GM12878 (cell line): ENCODE measurements at regions not wholly inside any gene's neighbourhood (a gene's known extent, or its start where the extent isn't known, plus 50 kb on each side); places are given as distances from the start of the nearest gene placed in this dataset.

Source experiments
- ATAC-seq: fragments of 200-7000 bp; cut with Tn5 transposase; 3 replicates; pipeline ENCODE4 v1.9.1; 2020; ENCODE audit warnings: mild to moderate bottlenecking, moderate library complexity
- BruUV-seq: library from RNA; stranded (reverse); fragments of 400-500 nt; replicated peaks from 2 replicates; lab custom pipeline; 2021; lab: Mats Ljungman, UMichigan
- CTCF ChIA-PET: fragments of 300-600 bp; sonication (Branson Sonifier 250); formaldehyde crosslinking; extraction: SDS; loops from one replicate; lab custom pipeline; 2021; ENCODE audit warnings: inconsistent platforms; lab: Yijun Ruan, JAX
- POLR2A ChIA-PET: fragments of 350-600 bp; formaldehyde crosslinking; extraction: SDS; loops from one replicate; lab custom pipeline; 2021; ENCODE audit warnings: inconsistent platforms; lab: Charles Lee
- RAD21 ChIA-PET: fragments of 300-600 bp; sonication (Branson Sonifier 250); formaldehyde crosslinking; loops from one replicate; lab custom pipeline; 2023; ENCODE audit warnings: antibody characterized with exemption; ENCODE audit not compliant: unreplicated experiment; lab: Charles Lee
- SMC1A ChIA-PET: fragments of 300-600 bp; sonication (Branson Sonifier 250); formaldehyde crosslinking; loops from one replicate; lab custom pipeline; 2023; ENCODE audit not compliant: unreplicated experiment, uncharacterized antibody; lab: Charles Lee
- DNase-seq: peaks from one replicate; pipeline ENCODE4 v3.0.0-alpha.2; 2011; ENCODE audit warnings: low read depth, low spot score
- FAIRE-seq: peaks from 3 replicates; lab custom pipeline; 2011; peaks lifted over from hg19 to GRCh38; lab: Jason Lieb, UNC
- H2AFZ ChIP-seq: 2 replicates; pipeline ENCODE4 v1.6.0; 2011; ENCODE audit warnings: low read depth, low read length, control low read depth; ENCODE audit not compliant: control insufficient read depth
- H3K27ac ChIP-seq: 2 replicates; pipeline ENCODE4 v1.5.1; 2011; ENCODE audit warnings: control low read depth; ENCODE audit not compliant: control insufficient read depth, insufficient read depth
- H3K27me3 ChIP-seq, 2 experiments: replicated peaks in 1 of 2; 2 replicates each; pipeline versions ENCODE4 v1.6.0 to v1.6.1; 2011; ENCODE audit warnings: low read length in 1 of 2; ENCODE audit not compliant: control insufficient read depth in 2 of 2, insufficient read depth in 2 of 2
- H3K36me3 ChIP-seq, 2 experiments: 2 replicates each; pipeline ENCODE4 v1.5.1; 2011; ENCODE audit warnings: low read length in 1 of 2; ENCODE audit not compliant: control insufficient read depth in 2 of 2, insufficient read depth in 2 of 2
- H3K4me1 ChIP-seq: 2 replicates; pipeline ENCODE4 v1.6.1; 2011; ENCODE audit warnings: mild to moderate bottlenecking, low read length, moderate library complexity, mixed read lengths; ENCODE audit not compliant: control insufficient read depth, insufficient read depth
- H3K4me2 ChIP-seq: 2 replicates; pipeline ENCODE4 v1.6.0; 2011; ENCODE audit warnings: control low read depth; ENCODE audit not compliant: control insufficient read depth, insufficient read depth
- H3K4me3 ChIP-seq: fragments of 200-600 bp; sonication (generic); 2 replicates; pipeline ENCODE4 v1.5.1; 2016
- H3K79me2 ChIP-seq: 2 replicates; pipeline ENCODE4 v1.6.0; 2011; ENCODE audit warnings: low read length; ENCODE audit not compliant: control insufficient read depth, insufficient read depth
- H3K9ac ChIP-seq: 2 replicates; pipeline ENCODE4 v1.8.0; 2011; ENCODE audit warnings: low read length, control low read depth, mixed read lengths; ENCODE audit not compliant: control insufficient read depth, insufficient read depth
- H3K9me3 ChIP-seq: replicated peaks from 3 replicates; pipeline ENCODE4 v1.5.1; 2011; ENCODE audit warnings: mild to moderate bottlenecking, low read length; ENCODE audit not compliant: control insufficient read depth, insufficient read depth
- H4K20me1 ChIP-seq: 2 replicates; pipeline ENCODE4 v1.6.0; 2011; ENCODE audit not compliant: control insufficient read depth, insufficient read depth
- BRCA1 ChIP-seq: IDR thresholded peaks from 2 replicates; pipeline ENCODE4 v1.6.1; 2011; ENCODE audit warnings: low read depth, low read length, improper control_type of control experiment
- CREM ChIP-seq: IDR thresholded peaks from 2 replicates; pipeline ENCODE4 v1.6.1; 2014; ENCODE audit warnings: antibody characterized with exemption, low read depth
- DPF2 ChIP-seq: fragments of 450-650 bp; IDR thresholded peaks from 2 replicates; pipeline ENCODE4 v1.6.1; 2017; ENCODE audit warnings: mild to moderate bottlenecking
- EED ChIP-seq: sonication (generic); IDR thresholded peaks from 2 replicates; pipeline ENCODE4 v1.6.1; 2016; ENCODE audit warnings: antibody characterized with exemption, low read depth
- ETV6 ChIP-seq, 2 experiments: fragments of 450-650 bp in 1 of 2; IDR thresholded peaks in 1 of 2; conservative IDR thresholded peaks in 1 of 2; 2 replicates each; pipeline ENCODE4 v1.6.1; 2014; ENCODE audit warnings: antibody characterized with exemption in 1 of 2, borderline replicate concordance in 1 of 2, low read depth in 1 of 2, mild to moderate bottlenecking in 1 of 2, moderate library complexity in 1 of 2
- HDAC2 ChIP-seq: fragments of 200-600 bp; sonication (generic); IDR thresholded peaks from 2 replicates; pipeline ENCODE4 v1.6.1; 2017
- HDAC6 ChIP-seq: fragments of 200-600 bp; sonication (generic); IDR thresholded peaks from one replicate; pipeline ENCODE4 v1.8.0; 2017; ENCODE audit warnings: antibody characterized with exemption; ENCODE audit not compliant: unreplicated experiment
- HSF1 ChIP-seq: fragments of 150-350 bp; IDR thresholded peaks from 2 replicates; pipeline ENCODE4 v1.6.1; 2014; ENCODE audit warnings: mild to moderate bottlenecking, low read depth, low read length
- MEF2A ChIP-seq: IDR thresholded peaks from 2 replicates; pipeline ENCODE4 v1.6.1; 2011; ENCODE audit warnings: low read depth, mild to moderate bottlenecking, low read length, moderate library complexity; ENCODE audit not compliant: insufficient read depth
- MTA2 ChIP-seq: fragments of 450-650 bp; IDR thresholded peaks from 2 replicates; pipeline ENCODE4 v1.6.1; 2016; ENCODE audit warnings: low read depth, mild to moderate bottlenecking, moderate library complexity
- MYB ChIP-seq: fragments of 150-350 bp; IDR thresholded peaks from 2 replicates; pipeline ENCODE4 v1.6.1; 2014; ENCODE audit warnings: mild to moderate bottlenecking, low read depth, low read length, borderline replicate concordance
- NFIC ChIP-seq: IDR thresholded peaks from 2 replicates; pipeline ENCODE4 v1.6.1; 2012; ENCODE audit warnings: low read depth, mild to moderate bottlenecking, inconsistent platforms, low read length, moderate library complexity
- NFYB ChIP-seq: IDR thresholded peaks from 2 replicates; pipeline ENCODE4 v1.6.1; 2011; ENCODE audit warnings: low read depth, mild to moderate bottlenecking, low read length, improper control_type of control experiment, moderate library complexity; ENCODE audit not compliant: insufficient read depth
- NRF1 ChIP-seq: conservative IDR thresholded peaks from 2 replicates; pipeline ENCODE4 v1.6.1; 2011; ENCODE audit warnings: mild to moderate bottlenecking, low read depth, low read length, improper control_type of control experiment
- PBX3 ChIP-seq: IDR thresholded peaks from 2 replicates; pipeline ENCODE4 v1.6.1; 2011; ENCODE audit warnings: mild to moderate bottlenecking, low read depth, low read length, moderate library complexity; ENCODE audit not compliant: insufficient replicate concordance
- SMAD5 ChIP-seq: IDR thresholded peaks from 2 replicates; pipeline ENCODE4 v1.6.1; 2016; ENCODE audit warnings: antibody characterized with exemption, low read depth
- SREBF2 ChIP-seq: IDR thresholded peaks from 2 replicates; pipeline ENCODE4 v1.6.1; 2012; ENCODE audit warnings: mild to moderate bottlenecking, low read length
- TAF1 ChIP-seq: IDR thresholded peaks from 2 replicates; pipeline ENCODE4 v1.6.1; 2011; ENCODE audit warnings: mild to moderate bottlenecking, low read depth, low read length, borderline replicate concordance
- WGBS: methylation state at CpG from one replicate; pipeline ENCODE4 v1.1.6; 2016; ENCODE audit warnings: low lambda C conversion rate; ENCODE audit not compliant: insufficient replicate concordance, insufficient coverage; ENCODE audit errors: missing lambda C conversion rate; 5-methylcytosine and 5-hydroxymethylcytosine counted together
- in situ Hi-C: fragments of 300-500 bp; cut with MboI; formaldehyde crosslinking; loops from 9 replicates; pipeline ENCODE4 v1.14.3; 2018; ENCODE audit warnings: mixed read lengths
- intact Hi-C: fragments of 100-400 bp; cut with micrococcal nuclease; formaldehyde crosslinking; loops from one replicate; pipeline ENCODE4 v1.14.2; 2022; ENCODE audit not compliant: unreplicated experiment

DNA sequence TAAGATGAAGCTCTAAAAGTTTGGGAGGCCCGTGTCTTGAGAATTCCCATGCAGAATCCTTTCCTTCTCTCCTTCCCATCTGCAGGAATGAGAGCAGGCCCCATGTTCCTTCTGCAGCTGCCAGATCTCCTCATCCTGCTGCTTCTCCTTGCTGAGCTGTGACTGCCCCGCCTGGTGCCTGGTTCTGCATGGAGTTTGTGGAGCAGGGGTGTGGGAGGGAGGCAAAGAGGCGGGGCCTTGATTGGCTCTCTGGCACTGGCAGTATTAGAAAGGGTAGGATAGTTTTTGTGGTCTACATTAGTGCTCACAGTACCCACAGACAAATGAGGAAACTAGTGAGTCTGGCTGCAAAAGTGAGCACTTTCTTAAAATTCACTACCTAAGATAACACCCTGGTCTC lies 91.1 kb upstream of the CLPB start:
- RAD21 ChIA-PET = no interaction called here
- POLR2A ChIA-PET = no interaction called here

More for the DNA sequence above, 91.1 kb upstream of the CLPB start:
- no peaks in the 10 kb centered on the region for H3K79me2 ChIP-seq
- WGBS = 13% methylated on average over 3 of the region's 3 CpGs
- H3K4me3 ChIP-seq = no peak overlapping the region
- DNase-seq (no peak), ATAC-seq (no peak), FAIRE-seq (peak; percentile 23)
- H3K27me3 ChIP-seq = no peaks in the 10 kb centered on the region
- H4K20me1 ChIP-seq = no peaks in the 10 kb centered on the region
- H2AFZ ChIP-seq = no peak overlapping the region
- H3K36me3 ChIP-seq = no peaks in the 10 kb centered on the region
- no TSS peak for BruUV-seq
- ChIA-PET SMC1A (no interaction called here), CTCF (interaction anchor here (1.7 kb wide), 2 partner anchors 12 to 94 kb away, joined by 4 to 5 read pairs; no protein-coding TSS in a partner anchor)
- H3K9me3 ChIP-seq = no peaks in the 10 kb centered on the region
- H3K4me2 ChIP-seq = no peak overlapping the region
- no peak overlapping the region for H3K9ac ChIP-seq
- in situ Hi-C loops (no loop called here), intact Hi-C loops (no loop called here)
- peaks cover 3% of the 10 kb centered on the region; the same call in 1 of the 2 replicates for H3K4me1 ChIP-seq
- no peak for TF ChIP-seq BRCA1
- TF ChIP-seq EED = no peak
- TF ChIP-seq TAF1 = no peak
- TF ChIP-seq HDAC2 = no peak
- no peak for TF ChIP-seq MTA2
- no peak for TF ChIP-seq MYB
- no peak for TF ChIP-seq MEF2A
- TF ChIP-seq PBX3 = no peak
- TF ChIP-seq HDAC6 = no peak
- TF ChIP-seq CREM = no peak
- no peak for TF ChIP-seq NRF1
- TF ChIP-seq SMAD5 = no peak
- no peak for TF ChIP-seq DPF2
- no peak for TF ChIP-seq SREBF2
- no peak for TF ChIP-seq ETV6 (conservative IDR thresholded peaks at IDR 0.05 in 1 of 2, IDR thresholded peaks at IDR 0.05 in 1 of 2; ENCODE audit: borderline replicate concordance in 1 of 2, low read depth in 1 of 2)
- TF ChIP-seq NFYB = no peak
- TF ChIP-seq NFIC = no peak
- no peak for TF ChIP-seq HSF1
- TF ChIP-seq, all 136 proteins: peak for 0
- no peak overlapping the region for H3K27ac ChIP-seq
